Umbilical cord (tissue), 1 donor: ENCODE measurements at regions not wholly inside any gene's neighbourhood (a gene's known extent, or its start where the extent isn't known, plus 50 kb on each side); places are given as distances from the start of the nearest gene placed in this dataset.
"Not testable (repeated sequence)": the region's sequence is repeated elsewhere in the genome, so short reads cannot be mapped to it uniquely, and the experiment has no call there.

Source experiments
- DNase-seq: peaks from one replicate; pipeline ENCODE4 v3.0.0-alpha.2; 2015; ENCODE audit warnings: low spot score

- DNase-seq = no peak
Measured at GRCh38 chr12:114829833-114830232, 145.9 kb upstream of the TBX3 start.

- not testable (repeated sequence) for DNase-seq
Measured at GRCh38 chr12:114829244-114829643, 145.3 kb upstream of the TBX3 start.

DNA sequence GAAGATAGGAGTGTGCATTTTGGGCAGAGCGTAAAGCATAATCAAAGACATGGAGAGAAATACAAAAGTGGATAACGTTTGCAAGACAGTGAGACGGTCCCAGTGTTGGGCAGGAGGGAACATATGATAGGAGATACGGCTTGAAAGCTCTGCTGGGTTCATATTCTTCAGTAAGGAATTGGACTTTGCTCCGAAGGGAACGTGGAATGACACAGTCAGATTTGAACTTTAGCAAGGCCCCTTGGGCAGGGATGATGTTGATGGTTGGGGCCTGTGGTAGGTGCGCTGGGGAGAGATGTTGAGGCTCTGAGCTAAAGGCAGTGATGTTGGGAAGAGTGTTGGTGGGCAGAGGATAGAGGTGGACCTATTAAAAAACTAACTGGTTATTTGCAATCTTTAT is 143.5 kb upstream of the TBX3 start:
- no peak for DNase-seq

GRCh38 chr12:114826244-114826643 is 142.3 kb upstream of the TBX3 start:
- DNase-seq = no peak

DNA sequence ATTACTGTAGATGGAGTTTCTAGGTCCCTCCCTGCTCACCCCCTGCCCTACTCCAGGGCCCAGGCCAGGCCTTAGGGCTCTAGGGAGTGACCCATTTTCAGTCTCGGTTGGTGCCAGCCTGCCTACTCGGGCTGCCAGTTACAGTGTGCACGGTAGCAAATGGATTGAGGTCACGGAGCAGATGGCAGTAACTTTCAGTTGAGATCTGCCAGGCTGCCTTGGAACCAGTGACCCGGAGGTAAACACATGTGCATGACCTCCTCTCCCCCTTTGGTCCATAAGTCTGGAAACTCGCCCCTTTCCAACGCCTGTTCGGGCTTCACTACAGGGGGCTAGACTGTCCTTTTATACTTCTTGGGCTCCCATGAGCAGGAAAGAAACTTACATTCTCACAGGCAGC is 139.7 kb upstream of the TBX3 start:
- no peak for DNase-seq

DNA sequence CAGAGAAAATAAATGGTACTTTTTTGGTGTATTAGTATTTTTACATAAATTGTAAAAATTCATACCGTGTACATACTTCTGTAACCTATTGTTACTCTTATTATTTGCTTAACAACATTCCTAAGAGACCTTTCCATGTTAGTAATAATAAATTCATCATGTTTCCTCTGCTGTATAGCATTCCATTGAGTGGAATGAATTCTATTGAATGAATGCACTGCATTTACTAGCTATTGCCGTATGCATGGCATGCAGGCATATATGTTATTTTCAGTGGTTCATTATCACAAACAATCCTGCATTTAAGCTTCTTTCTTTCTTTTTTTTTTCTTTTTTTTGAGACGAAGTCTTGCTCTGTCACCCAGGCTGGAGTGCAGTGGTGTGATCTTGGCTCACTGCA is 137.6 kb upstream of the TBX3 start:
- no peak for DNase-seq

GRCh38 chr12:114820796-114821195 is 136.8 kb upstream of the TBX3 start:
- no peak for DNase-seq

- no peak for DNase-seq
Measured at GRCh38 chr12:114817571-114818425, 133.8 kb upstream of the TBX3 start.

DNA sequence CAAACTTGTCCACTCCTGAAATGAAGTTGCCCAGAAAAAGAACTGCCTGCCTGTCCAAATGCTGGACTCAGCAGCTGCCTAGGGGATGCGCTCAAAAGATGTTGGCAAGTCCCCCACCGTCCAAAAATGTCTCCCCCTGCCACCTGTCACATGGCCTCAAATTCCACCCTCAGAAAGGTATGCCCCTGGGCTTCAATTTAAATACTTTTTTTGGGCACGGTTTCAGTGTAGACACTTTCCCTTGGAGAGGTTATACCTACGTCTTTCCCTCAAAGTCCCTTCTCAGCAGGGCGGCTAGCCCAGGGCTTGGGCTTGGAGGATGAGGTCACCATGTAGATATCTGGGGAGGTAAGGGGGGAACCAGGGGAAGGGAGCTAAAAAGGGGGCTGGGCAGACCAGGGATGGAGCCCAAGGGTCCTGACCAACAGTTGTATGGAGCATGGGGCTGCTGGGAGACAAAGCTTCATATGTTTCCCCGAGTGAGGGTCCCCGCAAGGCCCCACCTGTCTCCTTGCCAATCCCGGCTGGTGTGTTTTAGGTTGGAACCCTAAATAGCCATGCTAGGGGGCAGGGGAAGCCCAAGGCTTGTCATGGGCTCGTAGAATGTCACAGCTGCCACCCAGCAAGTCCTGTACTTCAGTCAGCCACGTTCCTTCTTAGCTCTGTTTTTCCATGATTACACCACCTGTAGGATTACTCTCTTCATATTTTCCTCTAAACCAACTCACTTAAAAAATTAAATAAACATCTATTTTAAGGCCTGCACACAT is 131.2 kb upstream of the TBX3 start:
- no peak for DNase-seq

DNA sequence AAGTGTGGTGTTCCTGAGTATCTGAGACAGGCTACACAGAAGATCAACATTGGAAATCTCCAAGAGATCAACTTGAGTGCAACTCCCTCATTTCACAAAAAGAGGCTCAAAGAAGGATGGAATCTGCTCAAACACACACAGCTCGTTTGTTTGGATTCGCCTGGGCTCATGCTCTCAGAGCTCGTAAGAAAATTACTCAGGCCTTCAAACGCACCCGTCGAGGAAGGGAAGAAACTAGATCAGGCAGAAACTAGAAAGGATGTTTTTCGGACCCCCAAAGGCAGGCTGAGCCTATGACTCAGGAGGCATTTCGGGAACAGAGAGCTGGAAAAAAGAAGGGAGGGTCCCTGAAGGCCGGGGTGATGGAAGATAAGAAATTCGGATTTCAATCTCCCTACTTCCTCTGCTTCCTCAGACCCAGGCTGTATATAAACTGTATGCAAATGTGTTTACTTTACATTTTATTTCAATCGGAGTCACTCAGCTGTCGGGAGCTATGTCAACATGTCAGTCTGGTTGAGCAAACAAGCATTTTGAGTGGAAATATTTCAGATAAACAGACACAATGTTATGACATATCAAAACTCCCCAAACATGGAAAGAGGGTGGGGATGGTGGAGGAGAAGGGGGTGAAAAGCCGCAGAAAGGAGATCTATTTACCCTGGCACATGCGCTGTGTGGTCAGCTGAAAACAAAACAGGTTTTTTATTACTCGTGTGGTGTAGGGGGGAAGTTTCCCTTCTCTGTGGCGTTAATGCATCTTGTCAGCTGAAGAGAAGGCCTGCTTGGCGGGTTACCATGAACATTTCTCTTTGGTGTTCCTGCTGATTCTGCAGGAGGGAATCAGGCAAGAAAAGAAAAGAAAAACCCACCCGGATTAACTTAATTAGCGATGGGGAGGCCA is 129.1 kb upstream of the TBX3 start:
- peak; percentile 65 for DNase-seq

DNA sequence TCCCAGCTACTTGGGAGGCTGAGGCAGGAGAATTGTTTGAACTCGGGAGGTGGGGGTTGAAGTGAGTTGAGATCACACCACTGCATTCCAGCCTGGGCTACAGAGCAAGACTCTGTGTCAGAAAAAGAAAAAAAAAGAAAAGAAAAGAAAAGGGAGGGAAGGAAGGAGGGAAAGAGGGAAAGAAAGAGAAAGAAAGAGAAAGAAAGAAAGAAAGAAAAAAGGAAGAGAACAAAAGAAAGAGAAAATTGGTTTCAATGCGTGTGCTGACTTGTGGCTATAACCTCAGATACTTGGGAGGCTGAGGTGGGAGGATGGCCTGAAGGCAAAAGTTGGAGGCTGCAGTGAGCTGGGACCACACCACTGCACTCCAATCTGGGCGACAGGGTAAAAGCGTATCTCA is 128.4 kb upstream of the TBX3 start:
- DNase-seq = no peak

GRCh38 chr12:114809097-114809496 is 125.1 kb upstream of the TBX3 start:
- DNase-seq = no peak

DNA sequence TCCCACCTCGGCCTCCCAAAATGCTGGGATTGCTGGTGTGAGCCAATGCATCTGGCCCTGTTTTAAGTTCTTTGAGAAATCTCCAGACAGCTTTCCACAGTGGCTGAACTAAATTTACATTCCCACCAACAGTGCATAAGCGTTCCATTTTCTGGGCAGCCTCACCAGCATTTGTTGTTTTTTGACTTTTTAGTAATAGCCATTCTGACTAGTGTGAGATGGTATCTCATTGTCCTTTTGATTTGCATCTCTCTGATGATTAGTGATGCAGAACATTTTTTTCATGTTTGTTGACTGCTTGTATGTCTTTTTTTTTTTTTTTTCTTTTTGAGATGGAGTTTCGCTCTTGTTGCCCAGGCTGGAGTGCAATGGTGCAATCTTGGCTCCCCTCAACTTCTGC is 117.4 kb upstream of the TBX3 start:
- not testable (repeated sequence) for DNase-seq

DNA sequence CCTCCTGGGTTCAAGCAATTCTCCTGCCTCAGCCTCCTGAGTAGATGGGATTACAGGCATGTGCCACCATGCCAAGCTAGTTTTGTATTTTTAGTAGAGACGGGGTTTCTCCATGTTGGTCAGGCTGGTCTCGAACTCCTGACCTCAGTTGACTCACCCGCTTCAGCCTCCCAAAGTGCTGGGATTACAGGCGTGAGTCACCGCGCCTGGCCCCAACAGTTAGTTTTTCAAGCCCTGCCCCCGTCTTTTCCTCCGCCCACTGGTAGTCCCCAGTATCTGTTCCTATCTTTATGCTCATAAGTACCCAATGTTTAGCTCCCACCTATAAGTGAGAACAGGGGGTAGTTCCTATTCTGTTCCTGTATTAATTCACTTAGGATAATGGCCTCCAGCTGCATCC is 116.6 kb upstream of the TBX3 start:
- not testable (repeated sequence) for DNase-seq

DNA sequence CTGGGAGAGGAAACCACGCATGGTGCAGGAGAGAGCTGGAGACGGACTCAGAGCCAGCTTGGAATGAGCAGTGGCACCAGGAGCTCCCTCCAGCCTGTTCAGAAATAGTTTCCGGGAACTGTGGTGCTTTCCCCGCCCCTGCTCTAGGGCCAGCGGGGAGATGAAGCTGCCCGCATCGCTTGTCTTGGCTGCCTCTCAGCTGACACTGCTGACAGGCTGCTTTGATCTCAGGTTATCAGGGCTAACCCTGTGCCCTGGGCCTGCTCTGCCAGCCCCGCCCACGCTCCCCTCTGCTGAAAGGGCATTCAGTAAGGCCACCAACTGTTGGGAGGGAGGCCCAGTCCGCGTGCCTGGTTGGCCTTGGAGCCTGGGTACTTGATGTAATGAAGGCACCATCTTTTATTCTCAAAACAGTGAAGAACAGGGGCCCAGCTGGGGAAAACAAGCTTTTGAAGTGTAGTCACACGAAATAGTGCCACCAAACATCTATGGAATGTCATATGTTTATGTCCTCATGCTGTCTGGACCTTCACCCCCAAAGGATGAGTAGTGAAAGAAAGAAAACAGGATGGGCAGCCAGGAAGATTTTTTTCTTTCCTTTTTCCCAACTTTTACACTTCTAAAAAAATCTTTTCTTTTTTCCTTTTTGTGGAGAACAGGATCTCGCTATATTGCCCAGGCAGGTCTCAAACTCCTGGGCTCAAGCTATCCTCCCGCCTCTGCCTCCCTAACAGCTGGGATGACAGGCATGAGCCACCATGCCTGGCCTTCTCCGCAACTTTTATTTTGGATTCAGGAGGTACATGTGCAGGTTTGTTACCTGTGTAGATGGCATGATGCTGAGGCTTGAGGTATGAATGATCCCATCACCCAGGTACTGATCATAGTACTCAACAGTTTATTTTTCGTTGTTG is 115.9 kb upstream of the TBX3 start:
- peak; percentile 83 for DNase-seq

DNA sequence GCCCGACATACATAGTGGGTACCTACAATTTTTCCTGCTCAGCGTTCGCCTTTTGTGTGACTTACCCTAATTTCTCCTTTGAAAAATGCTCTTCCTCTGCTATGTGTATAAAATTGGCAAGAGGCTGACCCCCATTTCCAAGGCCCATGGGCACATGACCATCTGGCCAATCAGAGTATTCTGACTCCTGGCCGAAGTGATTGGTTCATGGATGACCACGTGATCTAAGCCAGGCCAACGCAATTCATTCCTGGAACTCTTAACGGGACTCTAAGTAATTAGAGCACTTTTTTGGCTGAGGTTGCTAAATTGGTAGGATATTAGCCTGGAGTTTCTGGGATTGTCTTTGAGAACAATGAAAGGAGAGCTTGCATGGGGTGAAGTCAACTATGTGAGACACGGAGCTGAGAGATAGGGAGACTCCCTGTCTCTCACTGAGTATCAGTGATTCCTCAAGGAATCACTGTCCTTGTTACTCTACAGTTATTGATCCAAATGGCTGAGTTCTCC is 110.1 kb upstream of the TBX3 start:
- no peak for DNase-seq

DNA sequence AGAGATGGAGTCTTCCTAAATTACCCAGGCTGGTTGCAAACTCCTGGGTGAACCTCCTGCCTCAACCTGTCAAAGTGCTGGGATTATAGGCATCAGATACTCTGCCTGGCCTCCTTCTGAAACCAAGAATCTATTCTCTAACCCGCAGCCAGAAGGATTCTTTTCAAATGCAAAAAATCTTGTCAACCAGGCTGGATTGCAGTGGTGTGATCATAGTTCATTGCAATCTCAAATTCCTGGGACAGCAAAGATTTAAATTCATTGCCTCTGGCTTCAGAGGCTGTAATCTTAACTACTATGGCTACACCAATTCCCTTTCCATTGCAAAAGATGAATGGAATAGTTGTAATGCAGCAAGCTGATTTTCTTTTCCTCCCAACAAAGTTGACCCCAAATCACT is 106.3 kb upstream of the TBX3 start:
- DNase-seq = no peak

DNA sequence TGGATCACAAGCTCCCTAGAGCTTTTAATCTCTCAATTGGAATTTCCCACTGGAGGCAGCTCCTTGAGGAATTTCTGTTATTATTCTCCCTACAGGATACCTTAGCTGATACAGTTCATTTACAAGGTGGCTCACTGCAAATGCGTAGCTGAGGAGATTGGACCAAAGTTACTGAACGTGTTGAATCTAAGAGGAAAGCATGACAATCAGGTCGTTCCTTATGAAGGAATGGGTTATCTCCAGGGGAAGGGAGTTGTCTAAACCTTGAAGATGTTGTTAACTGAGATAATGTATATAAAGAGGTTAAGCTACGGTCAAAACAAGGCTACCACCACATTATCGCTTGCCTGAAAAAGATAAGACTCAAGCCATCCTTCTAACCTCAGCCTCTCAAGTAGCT is 105.8 kb upstream of the TBX3 start:
- no peak for DNase-seq

- no peak for DNase-seq
Measured at GRCh38 chr12:114789276-114789675, 105.3 kb upstream of the TBX3 start.

GRCh38 chr12:114784526-114784925 is 100.6 kb upstream of the TBX3 start:
- DNase-seq = no peak
